Keratinocyte (primary cell): ENCODE measurements at regions not wholly inside any gene's neighbourhood (a gene's known extent, or its start where the extent isn't known, plus 50 kb on each side); places are given as distances from the start of the nearest gene placed in this dataset.
A peak's percentile ranks its signal among the peaks of the same experiment; 100 is the strongest.

Experiments
- DNase-seq: peaks from one replicate; pipeline ENCODE4 v3.0.0-alpha.2; 2011; ENCODE audit warnings: low read depth, missing footprints, low spot score
- FAIRE-seq: peaks from 2 replicates; lab custom pipeline; 2011; peaks lifted over from hg19 to GRCh38; lab: Jason Lieb, UNC
- H2AFZ ChIP-seq: 2 replicates; pipeline ENCODE4 v1.6.0; 2012; ENCODE audit warnings: low read length, control low read depth, inconsistent platforms; ENCODE audit not compliant: control insufficient read depth
- H3K27ac ChIP-seq: 2 replicates; pipeline ENCODE4 v1.5.1; 2011; ENCODE audit warnings: low read length; ENCODE audit not compliant: control insufficient read depth, insufficient read depth
- H3K27me3 ChIP-seq: 3 replicates; pipeline ENCODE4 v1.6.0; 2011; ENCODE audit warnings: low read length; ENCODE audit not compliant: control insufficient read depth, insufficient read depth; ENCODE audit errors: extremely low read depth
- H3K36me3 ChIP-seq, 2 experiments: 2 replicates in 1 of 2; 3 replicates in 1 of 2; pipeline ENCODE4 v1.5.1; 2011; ENCODE audit warnings: low read length in 2 of 2, mild to moderate bottlenecking in 1 of 2; ENCODE audit not compliant: control insufficient read depth in 2 of 2, insufficient read depth in 2 of 2; ENCODE audit errors: extremely low read depth in 1 of 2
- H3K4me1 ChIP-seq: 3 replicates; pipeline ENCODE4 v1.5.1; 2011; ENCODE audit warnings: low read length; ENCODE audit not compliant: control insufficient read depth, insufficient read depth; ENCODE audit errors: extremely low read depth
- H3K4me2 ChIP-seq: 3 replicates; pipeline ENCODE4 v1.6.0; 2011; ENCODE audit warnings: low read depth, low read length; ENCODE audit not compliant: control insufficient read depth, insufficient read depth; ENCODE audit errors: extremely low read depth
- H3K4me3 ChIP-seq, 3 experiments: fragments of 200-600 bp in 1 of 3; sonication (generic) in 1 of 3; 2 replicates in 2 of 3; 3 replicates in 1 of 3; pipeline ENCODE4 v1.5.1; 2011 to 2016; ENCODE audit warnings: low read length in 3 of 3, mild to moderate bottlenecking in 3 of 3, control low read depth in 2 of 3, inconsistent platforms in 1 of 3, low read depth in 1 of 3, mixed read lengths in 1 of 3, mixed run types in 1 of 3, moderate library complexity in 1 of 3; ENCODE audit not compliant: control insufficient read depth in 2 of 3, insufficient read depth in 2 of 3; ENCODE audit errors: extremely low read depth in 1 of 3
- H3K79me2 ChIP-seq: 2 replicates; pipeline ENCODE4 v1.6.0; 2012; ENCODE audit warnings: low read length; ENCODE audit not compliant: control insufficient read depth, insufficient read depth
- H3K9ac ChIP-seq: 3 replicates; pipeline ENCODE4 v1.6.0; 2011; ENCODE audit warnings: low read length; ENCODE audit not compliant: control insufficient read depth, insufficient read depth; ENCODE audit errors: extremely low read depth
- H3K9me1 ChIP-seq: 3 replicates; pipeline ENCODE4 v1.6.0; 2011; ENCODE audit warnings: low read length; ENCODE audit not compliant: control insufficient read depth, insufficient read depth; ENCODE audit errors: extremely low read depth
- H3K9me3 ChIP-seq: 2 replicates; pipeline ENCODE4 v1.5.1; 2012; ENCODE audit warnings: low read depth, low read length; ENCODE audit not compliant: control insufficient read depth
- H4K20me1 ChIP-seq: 3 replicates; pipeline ENCODE4 v1.6.0; 2011; ENCODE audit warnings: low read length; ENCODE audit not compliant: control insufficient read depth, insufficient read depth; ENCODE audit errors: extremely low read depth
- CTCF ChIP-seq, 3 experiments: IDR thresholded peaks in 1 of 3; conservative IDR thresholded peaks in 1 of 3; optimal IDR thresholded peaks in 1 of 3; 2 replicates in 2 of 3; 3 replicates in 1 of 3; pipeline versions ENCODE3 to v1.5.1; 2011; ENCODE audit warnings: low read length in 3 of 3, mild to moderate bottlenecking in 3 of 3, moderate library complexity in 2 of 3, control low read depth in 1 of 3, inconsistent platforms in 1 of 3; ENCODE audit not compliant: insufficient read depth in 2 of 3; ENCODE audit errors: extremely low read depth in 1 of 3
- EZH2 ChIP-seq: IDR thresholded peaks from one replicate; pipeline ENCODE4 v1.6.1; 2012; ENCODE audit warnings: inconsistent platforms, mild to moderate bottlenecking, low read length, moderate library complexity
- dilution Hi-C: fragments of 300-500 bp; cut with MboI; formaldehyde crosslinking; loops from one replicate; pipeline ENCODE4 v1.7.0; 2020; ENCODE audit warnings: low sequenced_read_pairs; ENCODE audit not compliant: extremely low pct_ligation_motif_present

DNA sequence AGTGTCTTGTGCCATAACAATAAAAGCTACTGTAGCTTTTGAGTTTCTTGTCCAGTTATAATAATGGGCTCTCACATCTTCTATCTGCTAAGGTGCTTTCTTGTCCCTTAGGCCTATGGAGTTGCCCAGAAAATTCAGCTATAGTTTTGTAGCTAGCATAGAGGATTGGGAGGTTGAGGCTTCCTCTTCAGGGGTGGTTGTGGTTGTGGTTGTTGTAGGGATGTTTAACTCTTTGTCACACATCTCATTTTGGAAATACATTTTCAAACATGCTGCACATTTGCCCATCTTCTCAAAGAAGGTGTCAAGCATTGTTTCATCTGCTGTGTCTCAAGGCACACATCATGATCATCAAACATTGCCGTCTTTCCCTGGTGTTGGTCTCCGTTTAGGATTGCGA is 65.0 kb downstream of the ATXN3L start:
- H3K79me2 ChIP-seq, result no peaks in the 10 kb centered on the region
- dilution Hi-C loops, result no loop called here
- no peak overlapping the region for H3K4me3 ChIP-seq
- H3K4me1 ChIP-seq, result no peaks in the 10 kb centered on the region
- no peaks in the 10 kb centered on the region for H4K20me1 ChIP-seq
- no peaks in the 10 kb centered on the region for H3K36me3 ChIP-seq
- no peak overlapping the region for H3K9ac ChIP-seq
- H2AFZ ChIP-seq, result no peak overlapping the region
- no peak overlapping the region for H3K27ac ChIP-seq
- H3K9me3 ChIP-seq, result no peaks in the 10 kb centered on the region
- no peak for TF ChIP-seq CTCF (optimal IDR thresholded peaks at IDR 0.05 in 1 of 3, IDR thresholded peaks at IDR 0.05 in 1 of 3, conservative IDR thresholded peaks at IDR 0.05 in 1 of 3; ENCODE audit: extremely low read depth in 1 of 3, insufficient read depth in 2 of 3, low read length in 3 of 3)
- no peak for TF ChIP-seq EZH2
- FAIRE-seq (no peak), DNase-seq (no peak)
- no peak overlapping the region for H3K4me2 ChIP-seq
- no peaks in the 10 kb centered on the region for H3K9me1 ChIP-seq
- peaks cover 4% of the 10 kb centered on the region for H3K27me3 ChIP-seq

DNA sequence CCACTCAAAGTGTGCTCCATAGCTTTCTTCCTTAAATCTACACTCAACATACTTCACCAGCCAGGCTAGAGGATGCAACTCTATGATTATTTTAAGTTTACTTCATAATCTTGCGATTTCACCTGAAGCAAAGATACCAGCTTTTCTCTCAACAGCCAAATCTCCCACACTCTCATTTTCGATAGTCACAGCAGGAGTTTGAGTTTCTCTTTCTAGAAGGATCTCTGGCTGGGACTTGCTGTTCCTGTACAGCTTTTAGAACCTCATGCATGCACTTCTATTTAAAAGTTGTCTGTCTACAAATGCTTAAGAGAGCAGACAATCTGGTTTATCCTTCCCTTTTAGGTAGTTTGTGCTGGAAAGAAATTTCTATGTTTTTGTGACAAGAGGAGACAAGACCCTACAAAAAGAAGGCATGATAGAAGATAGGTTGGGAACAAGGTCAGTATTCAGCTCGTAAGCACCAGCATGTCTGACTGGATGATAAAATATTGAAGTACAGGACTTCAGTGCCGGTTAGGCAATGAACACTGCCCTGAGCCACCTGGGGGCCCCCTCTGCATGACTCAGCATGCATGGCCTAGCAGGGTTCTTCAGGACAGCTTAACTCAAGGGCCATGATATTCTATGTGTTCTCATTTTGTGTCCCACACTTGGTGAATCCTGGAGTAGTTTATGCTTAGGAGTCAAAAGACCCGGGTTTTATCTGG is 65.6 kb downstream of the ATXN3L start:
- peak; percentile 63 for FAIRE-seq

More for the DNA sequence above, 65.6 kb downstream of the ATXN3L start:
- TF ChIP-seq CTCF (optimal IDR thresholded peaks at IDR 0.05 in 1 of 3, IDR thresholded peaks at IDR 0.05 in 1 of 3, conservative IDR thresholded peaks at IDR 0.05 in 1 of 3; ENCODE audit: extremely low read depth in 1 of 3, insufficient read depth in 2 of 3, low read length in 3 of 3) (peak in 1 of 3 experiments; percentile 64), EZH2 (no peak)
- Histone ChIP-seq H3K36me3 (no peaks in the 10 kb centered on the region), H3K4me2 (no peak overlapping the region), H3K79me2 (no peaks in the 10 kb centered on the region), H4K20me1 (no peaks in the 10 kb centered on the region), H2AFZ (no peak overlapping the region), H3K4me1 (no peaks in the 10 kb centered on the region), H3K9me1 (no peaks in the 10 kb centered on the region), H3K9me3 (no peaks in the 10 kb centered on the region), H3K9ac (no peak overlapping the region), H3K27ac (no peak overlapping the region), H3K27me3 (peaks cover 4% of the 10 kb centered on the region), H3K4me3 (no peak overlapping the region)
- no peak for DNase-seq
- dilution Hi-C loops, result no loop called here
